Transverse colon (tissue), 4 donors: ENCODE measurements at regions not wholly inside any gene's neighbourhood (a gene's known extent, or its start where the extent isn't known, plus 50 kb on each side); places are given as distances from the start of the nearest gene placed in this dataset.

ENCODE experiments used
- DNase-seq: peaks from one replicate; pipeline ENCODE4 v3.0.0-alpha.2; 2019
- H3K27ac ChIP-seq, 4 donors: fragments of 200-600 bp; sonication (generic); 2 replicates each; pipeline ENCODE4 v1.5.1; 2016 to 2018; ENCODE audit warnings: inconsistent platforms in 4 of 4
- H3K27me3 ChIP-seq: fragments of 200-600 bp; sonication (generic); 2 replicates; pipeline ENCODE4 v1.5.1; 2017; ENCODE audit warnings: inconsistent platforms
- H3K36me3 ChIP-seq, 4 donors: fragments of 200-600 bp; sonication (generic); 2 replicates each; pipeline ENCODE4 v1.5.1; 2017 to 2019; ENCODE audit warnings: inconsistent platforms in 4 of 4
- H3K4me1 ChIP-seq, 4 donors: fragments of 200-600 bp; sonication (generic); 2 replicates each; pipeline ENCODE4 v1.5.1; 2017 to 2020; ENCODE audit warnings: inconsistent platforms in 4 of 4
- H3K4me3 ChIP-seq, 4 donors: fragments of 200-600 bp; sonication (generic); 1 replicate in 1 of 4; 2 replicates in 3 of 4; pipeline versions ENCODE4 v1.5.1 to v1.6.1; 2017 to 2019; ENCODE audit warnings: inconsistent platforms in 4 of 4
- H3K9me3 ChIP-seq, 2 donors: fragments of 200-600 bp; sonication (generic); 2 replicates each; pipeline ENCODE4 v1.5.1; 2017 to 2019; ENCODE audit warnings: inconsistent platforms in 2 of 2
- EP300 ChIP-seq: sonication (generic); formaldehyde crosslinking; IDR thresholded peaks from one replicate; pipeline ENCODE4 v1.6.1; 2017; ENCODE audit warnings: antibody characterized with exemption, low read depth
- POLR2A ChIP-seq: fragments of 450-650 bp; IDR thresholded peaks from one replicate; pipeline ENCODE4 v1.6.1; 2016; ENCODE audit warnings: antibody characterized with exemption, mild to moderate bottlenecking, moderate library complexity
- POLR2AphosphoS5 ChIP-seq, 3 donors: sonication (generic); formaldehyde crosslinking; IDR thresholded peaks; one replicate each; pipeline ENCODE4 v1.6.1; 2016; ENCODE audit warnings: antibody characterized with exemption in 3 of 3
- WGBS, 2 donors: methylation state at CpG; one replicate each; pipeline ENCODE4 v1.1.5; 2018; ENCODE audit warnings: low coverage in 1 of 2; 5-methylcytosine and 5-hydroxymethylcytosine counted together
- in situ Hi-C, 4 donors: fragments of 200-750 bp; cut with MboI; loops; one replicate each; pipeline versions ENCODE4 v1.15.0 to v1.15.1; 2017; ENCODE audit warnings: low sequenced_read_pairs in 3 of 4, low pct_ligation_motif_present in 1 of 4, low pct_unique_long_range_greater_than_20kb in 1 of 4
- intact Hi-C: fragments of 100-400 bp; cut with DNase I; formaldehyde crosslinking; loops from one replicate; pipeline ENCODE4 v1.15.1; 2023; ENCODE audit warnings: low total_unique reads
- TF ChIP-seq, protein P1 (sequence below), 5 experiments: fragments of 200-600 bp in 3 of 5; fragments of 450-650 bp in 2 of 5; sonication (generic) in 3 of 5; IDR thresholded peaks; 1 replicate in 2 of 5; 2 replicates in 3 of 5; pipeline ENCODE4 v1.5.1; 2016 to 2017; ENCODE audit warnings: antibody characterized with exemption in 5 of 5, inconsistent platforms in 3 of 5, mild to moderate bottlenecking in 2 of 5, moderate library complexity in 1 of 5

DNA sequence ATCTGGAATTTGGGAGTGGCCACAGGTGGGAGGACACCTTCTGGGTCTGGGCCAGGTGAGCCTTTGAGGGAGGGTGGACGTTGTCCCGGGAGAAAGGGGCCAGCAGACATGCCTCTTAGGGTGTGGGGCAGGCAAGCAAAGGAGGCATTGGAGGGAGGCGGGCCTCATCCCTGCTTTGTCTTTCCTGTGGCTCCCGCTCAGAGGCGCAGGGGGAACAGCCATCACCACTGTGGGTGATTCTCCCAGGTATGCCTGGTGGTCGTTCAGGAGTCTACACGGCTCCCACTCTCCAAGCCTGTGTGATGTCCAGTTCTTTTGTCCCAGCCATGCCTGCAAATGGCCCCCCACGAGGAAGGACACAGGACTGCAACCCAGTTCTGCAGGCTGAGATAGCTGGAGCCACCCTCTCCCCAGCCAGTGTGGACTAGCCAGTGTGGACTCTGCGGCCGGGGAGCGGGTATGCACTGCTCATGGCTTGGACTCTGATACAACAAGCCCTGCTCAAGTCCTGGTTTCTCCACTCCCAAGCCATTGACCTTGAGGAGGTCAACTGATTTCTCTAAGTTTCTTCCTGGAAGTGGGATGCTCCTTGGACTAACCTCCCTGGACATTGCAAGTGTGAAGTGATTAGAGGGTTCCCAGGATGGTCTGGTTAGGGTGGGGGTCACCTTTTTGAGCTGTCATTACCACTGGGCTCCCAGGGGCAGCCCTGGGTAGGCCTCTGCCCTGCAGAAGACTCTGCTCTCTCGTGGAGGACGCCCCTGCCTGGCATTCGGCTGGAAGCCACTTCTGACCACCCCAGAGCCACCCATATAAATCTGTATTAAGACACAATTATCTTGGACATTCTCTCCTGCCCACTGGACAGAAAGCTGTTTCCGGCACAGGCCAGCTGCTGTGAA is 1151.2 kb downstream of the BRD1 start:
- no peak for DNase-seq
- no peaks in the 10 kb centered on the region for H3K27me3 ChIP-seq
- H3K4me1 ChIP-seq, result no peaks in the 10 kb centered on the region
- 76% methylated on average over 13 of the region's 15 CpGs; no CpG with 5 or more reads in 1 of the 2 donors for WGBS, 2 donors
- no peaks in the 10 kb centered on the region for H3K36me3 ChIP-seq
- H3K4me3 ChIP-seq, result no peak overlapping the region
- no peak overlapping the region for H3K27ac ChIP-seq
- intact Hi-C loops (no loop called here), in situ Hi-C loops (no loop called here)
- peaks cover 3 to 4% of the 10 kb centered on the region in 2 donors for H3K9me3 ChIP-seq
- TF ChIP-seq POLR2AphosphoS5 (IDR thresholded peaks at IDR 0.05), result no peak
- TF ChIP-seq, protein P1, sequence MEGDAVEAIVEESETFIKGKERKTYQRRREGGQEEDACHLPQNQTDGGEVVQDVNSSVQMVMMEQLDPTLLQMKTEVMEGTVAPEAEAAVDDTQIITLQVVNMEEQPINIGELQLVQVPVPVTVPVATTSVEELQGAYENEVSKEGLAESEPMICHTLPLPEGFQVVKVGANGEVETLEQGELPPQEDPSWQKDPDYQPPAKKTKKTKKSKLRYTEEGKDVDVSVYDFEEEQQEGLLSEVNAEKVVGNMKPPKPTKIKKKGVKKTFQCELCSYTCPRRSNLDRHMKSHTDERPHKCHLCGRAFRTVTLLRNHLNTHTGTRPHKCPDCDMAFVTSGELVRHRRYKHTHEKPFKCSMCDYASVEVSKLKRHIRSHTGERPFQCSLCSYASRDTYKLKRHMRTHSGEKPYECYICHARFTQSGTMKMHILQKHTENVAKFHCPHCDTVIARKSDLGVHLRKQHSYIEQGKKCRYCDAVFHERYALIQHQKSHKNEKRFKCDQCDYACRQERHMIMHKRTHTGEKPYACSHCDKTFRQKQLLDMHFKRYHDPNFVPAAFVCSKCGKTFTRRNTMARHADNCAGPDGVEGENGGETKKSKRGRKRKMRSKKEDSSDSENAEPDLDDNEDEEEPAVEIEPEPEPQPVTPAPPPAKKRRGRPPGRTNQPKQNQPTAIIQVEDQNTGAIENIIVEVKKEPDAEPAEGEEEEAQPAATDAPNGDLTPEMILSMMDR (IDR thresholded peaks at IDR 0.05), result no peak
- TF ChIP-seq EP300, result no peak
- TF ChIP-seq POLR2A, result no peak

DNA sequence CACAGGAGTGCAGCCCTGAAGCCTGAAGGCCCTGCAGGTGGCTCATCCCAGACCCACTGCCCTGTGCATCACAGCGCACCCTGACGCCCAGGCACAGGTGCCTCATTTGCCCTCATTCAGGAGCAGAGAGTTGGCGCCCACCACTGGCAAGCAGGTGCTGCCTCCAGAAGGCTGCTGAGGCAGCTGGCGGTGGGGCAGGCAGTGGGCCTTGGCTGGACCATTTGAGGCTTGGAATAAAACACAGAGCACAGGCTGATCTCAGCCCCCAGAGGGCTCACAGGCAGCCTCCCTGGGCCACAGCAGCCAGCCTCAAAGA is 1151.9 kb downstream of the BRD1 start:
- H3K27me3 ChIP-seq, result no peaks in the 10 kb centered on the region
- intact Hi-C loops (no loop called here), in situ Hi-C loops (no loop called here)
- H3K4me3 ChIP-seq, result no peak overlapping the region
- TF ChIP-seq, protein P1 (IDR thresholded peaks at IDR 0.05), result no peak
- no peak for DNase-seq
- 97% methylated on average over 3 of the region's 4 CpGs; no CpG with 5 or more reads in 1 of the 2 donors for WGBS, 2 donors
- no peak overlapping the region for H3K27ac ChIP-seq
- H3K4me1 ChIP-seq, result no peaks in the 10 kb centered on the region
- H3K9me3 ChIP-seq, result peaks cover 3 to 4% of the 10 kb centered on the region in 2 donors
- H3K36me3 ChIP-seq, result no peaks in the 10 kb centered on the region

DNA sequence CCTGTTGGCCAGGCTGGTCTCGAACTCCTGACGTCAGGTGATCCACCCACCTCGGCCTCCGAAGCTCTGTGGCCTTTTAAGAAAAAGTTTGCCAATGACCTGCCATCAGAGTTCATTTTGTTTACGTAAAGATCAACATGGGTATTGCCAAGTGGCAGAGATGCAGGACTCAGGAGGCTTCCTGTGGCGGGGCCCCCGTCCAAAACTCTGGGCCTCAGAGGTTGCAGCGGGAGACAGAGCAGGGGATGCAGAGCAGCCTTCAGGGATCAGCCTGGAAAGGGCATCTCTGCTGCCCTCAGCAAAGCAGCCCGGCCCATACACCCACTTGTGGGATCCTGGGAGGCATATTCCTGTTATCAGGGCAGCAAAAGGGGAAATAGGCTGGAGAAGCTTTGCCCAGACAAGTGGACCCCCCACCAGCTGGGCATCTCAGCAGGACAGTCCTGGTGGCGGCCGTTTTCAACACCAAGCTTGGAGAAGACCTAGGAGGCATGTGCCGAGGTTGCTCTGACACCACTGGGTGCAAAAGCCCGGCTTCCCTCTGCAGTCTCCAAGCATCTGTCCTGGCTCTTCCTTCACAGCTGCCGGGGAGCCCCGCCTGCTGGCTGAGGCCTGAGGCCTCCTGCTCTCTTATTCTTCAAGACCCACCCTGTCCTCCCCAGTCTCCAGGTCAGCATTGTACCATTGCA is 1152.4 kb downstream of the BRD1 start:
- Histone ChIP-seq H3K4me1 (no peaks in the 10 kb centered on the region), H3K27me3 (no peaks in the 10 kb centered on the region), H3K4me3 (no peak overlapping the region), H3K27ac (no peak overlapping the region), H3K36me3 (no peaks in the 10 kb centered on the region), H3K9me3 (peaks cover 3 to 4% of the 10 kb centered on the region in 2 donors)
- intact Hi-C loops, result no loop called here
- no peak for DNase-seq
- TF ChIP-seq, protein P1 (IDR thresholded peaks at IDR 0.05), result no peak
- TF ChIP-seq POLR2AphosphoS5 (IDR thresholded peaks at IDR 0.05) (no peak), POLR2A (no peak), EP300 (no peak)
- WGBS, 2 donors, result 84 to 93% methylated on average over 3 to 15 of the region's 15 CpGs
- in situ Hi-C loops, result no loop called here

DNA sequence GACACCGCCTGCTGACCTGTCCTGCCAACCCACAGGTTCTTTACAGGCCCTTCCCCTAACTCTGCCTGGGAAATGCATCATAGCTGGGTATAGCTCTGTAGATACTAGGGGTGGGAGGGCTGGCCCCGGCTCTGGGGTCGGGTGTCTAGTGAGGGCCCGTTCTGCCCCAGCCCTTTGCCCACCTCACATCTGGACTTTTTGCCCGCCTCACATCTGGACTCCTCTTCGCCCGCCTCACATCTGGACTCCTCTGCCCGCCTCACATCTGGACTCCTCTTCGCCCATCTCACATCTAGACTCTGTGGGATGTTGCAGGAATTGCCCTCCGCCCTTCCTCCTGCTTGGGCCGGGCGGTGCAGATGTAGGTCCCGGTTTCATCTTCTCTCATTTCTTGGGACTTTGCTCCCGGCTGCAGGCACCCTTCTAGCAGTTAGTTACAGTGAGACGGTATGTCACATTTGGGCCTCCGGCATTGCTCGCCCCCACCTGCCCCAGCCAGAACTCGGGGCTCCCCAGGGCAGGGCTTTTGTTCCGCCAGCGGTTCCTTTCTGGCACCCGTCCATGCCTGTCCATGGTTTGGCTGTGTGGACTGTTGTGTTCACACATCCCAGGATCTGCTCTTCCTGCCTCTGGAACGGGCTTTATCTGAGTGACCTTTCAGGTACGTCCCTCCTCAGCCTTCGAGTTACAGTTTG is 1153.7 kb downstream of the BRD1 start:
- intact Hi-C loops (no loop called here), in situ Hi-C loops (no loop called here)
- Histone ChIP-seq H3K4me1 (no peaks in the 10 kb centered on the region), H3K36me3 (no peaks in the 10 kb centered on the region), H3K27me3 (no peaks in the 10 kb centered on the region), H3K27ac (no peak overlapping the region), H3K4me3 (no peak overlapping the region), H3K9me3 (peaks cover 3 to 4% of the 10 kb centered on the region in 2 donors)
- 83 to 91% methylated on average over 2 to 24 of the region's 24 CpGs for WGBS, 2 donors
- DNase-seq, result no peak
- TF ChIP-seq EP300 (no peak), POLR2AphosphoS5 (IDR thresholded peaks at IDR 0.05) (no peak), POLR2A (no peak)
- TF ChIP-seq, protein P1 (IDR thresholded peaks at IDR 0.05), result no peak
